Eye (tissue), 1 donor: ENCODE measurements at regions not wholly inside any gene's neighbourhood (a gene's known extent, or its start where the extent isn't known, plus 50 kb on each side); places are given as distances from the start of the nearest gene placed in this dataset.
"Not testable (repeated sequence)": the region's sequence is repeated elsewhere in the genome, so short reads cannot be mapped to it uniquely, and the experiment has no call there.

Source experiments
- DNase-seq: peaks from one replicate; pipeline ENCODE4 v3.0.0-alpha.2; 2015

DNA sequence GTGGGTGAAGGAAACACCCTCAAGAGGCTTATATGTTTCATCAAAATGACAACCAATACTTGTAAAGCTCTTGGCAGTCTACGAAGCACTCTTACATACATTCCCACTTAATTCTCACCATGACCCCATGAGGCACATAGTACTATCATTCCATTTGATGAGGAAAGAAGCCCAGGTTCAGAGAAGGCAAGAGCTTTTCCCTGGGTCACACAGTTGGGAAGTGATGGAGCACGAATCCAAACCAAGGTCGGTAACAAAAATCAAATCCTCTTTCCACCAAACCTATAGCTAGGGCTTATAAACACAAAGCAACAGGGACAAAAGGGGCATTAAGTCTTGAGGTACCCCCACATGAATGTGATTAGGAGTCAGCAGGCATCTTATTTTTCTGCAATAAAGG is 187.1 kb downstream of the UACA start:
- DNase-seq, result no peak

- peak; percentile 80 for DNase-seq
Measured at GRCh38 chr15:70575231-70576226, 187.8 kb downstream of the UACA start.

DNA sequence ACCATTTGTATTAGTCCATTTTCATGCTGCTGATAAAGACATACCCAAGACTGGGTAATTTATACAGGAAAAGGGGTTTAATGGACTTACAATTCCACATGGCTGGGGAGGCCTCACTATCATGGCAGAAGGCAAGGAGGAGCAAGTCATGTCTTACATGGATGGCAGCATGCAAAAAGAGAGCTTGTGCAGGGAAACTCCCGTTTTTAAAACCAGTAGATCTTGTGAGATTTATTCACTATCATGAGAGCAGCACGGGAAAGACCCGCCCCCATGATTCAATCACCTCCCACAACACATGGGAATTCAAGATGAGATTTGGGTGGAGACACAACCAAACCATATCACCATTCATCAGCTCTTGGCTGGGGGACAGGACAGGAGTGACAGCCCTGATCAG is 189.0 kb downstream of the UACA start:
- not testable (repeated sequence) for DNase-seq

DNA sequence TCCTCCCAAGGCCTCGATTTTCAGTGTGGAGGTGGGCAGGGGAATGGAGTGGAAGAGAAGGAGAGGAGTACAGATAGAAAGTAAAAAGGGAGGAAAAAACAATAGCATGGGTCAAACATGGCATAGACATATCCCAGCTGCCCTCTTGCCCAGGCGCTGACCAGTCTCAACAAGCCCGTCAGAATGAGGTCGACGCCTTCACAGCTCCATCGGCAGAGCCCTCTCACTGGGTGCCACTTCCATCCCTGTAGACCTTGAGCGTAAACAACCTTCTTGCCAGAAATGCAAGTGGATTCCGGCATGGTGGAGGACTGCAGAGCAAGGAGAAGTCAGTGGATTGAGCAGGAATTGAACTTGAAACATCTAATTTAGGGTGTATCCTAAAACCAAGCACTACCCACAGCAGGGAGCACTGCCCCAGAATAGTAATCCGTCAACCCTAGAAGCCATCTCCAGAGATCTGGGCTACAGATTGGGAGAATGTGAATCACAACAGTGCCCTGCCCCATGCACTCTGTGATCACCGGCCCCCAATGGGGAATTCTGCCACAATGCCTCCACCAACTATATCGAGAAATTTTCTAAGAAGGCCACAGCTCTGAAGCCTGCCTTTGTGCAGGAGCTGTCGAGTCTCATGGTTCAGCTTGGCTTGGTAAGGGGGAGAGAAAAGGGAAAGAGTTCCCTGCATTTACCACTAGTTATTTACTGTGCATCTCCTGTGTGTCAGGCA is 190.1 kb downstream of the UACA start:
- no peak for DNase-seq

DNA sequence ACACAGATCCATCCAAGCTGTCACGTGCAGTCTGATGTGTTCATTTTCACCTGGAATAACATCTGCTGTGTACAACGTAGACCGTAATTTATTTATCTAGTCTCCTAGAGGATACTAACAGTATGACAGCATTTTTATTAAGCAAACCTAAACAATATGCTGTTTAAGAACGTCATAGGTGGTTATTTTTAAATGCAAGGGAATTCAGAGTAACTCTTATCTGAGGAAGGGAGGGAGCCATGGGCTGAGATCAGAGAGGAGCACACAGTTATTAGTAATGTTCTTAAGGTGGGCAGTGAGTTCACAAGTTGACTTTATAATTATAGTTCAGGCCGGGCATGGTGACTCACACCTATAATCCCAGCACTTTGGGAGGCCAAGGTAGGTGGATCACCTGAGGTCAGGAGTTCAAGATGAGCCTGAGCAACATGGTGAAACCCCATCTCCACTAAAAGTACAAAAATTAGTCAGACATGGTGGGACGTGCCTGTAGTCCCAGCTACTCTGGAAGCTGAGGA is 193.6 kb downstream of the UACA start:
- DNase-seq, result no peak

DNA sequence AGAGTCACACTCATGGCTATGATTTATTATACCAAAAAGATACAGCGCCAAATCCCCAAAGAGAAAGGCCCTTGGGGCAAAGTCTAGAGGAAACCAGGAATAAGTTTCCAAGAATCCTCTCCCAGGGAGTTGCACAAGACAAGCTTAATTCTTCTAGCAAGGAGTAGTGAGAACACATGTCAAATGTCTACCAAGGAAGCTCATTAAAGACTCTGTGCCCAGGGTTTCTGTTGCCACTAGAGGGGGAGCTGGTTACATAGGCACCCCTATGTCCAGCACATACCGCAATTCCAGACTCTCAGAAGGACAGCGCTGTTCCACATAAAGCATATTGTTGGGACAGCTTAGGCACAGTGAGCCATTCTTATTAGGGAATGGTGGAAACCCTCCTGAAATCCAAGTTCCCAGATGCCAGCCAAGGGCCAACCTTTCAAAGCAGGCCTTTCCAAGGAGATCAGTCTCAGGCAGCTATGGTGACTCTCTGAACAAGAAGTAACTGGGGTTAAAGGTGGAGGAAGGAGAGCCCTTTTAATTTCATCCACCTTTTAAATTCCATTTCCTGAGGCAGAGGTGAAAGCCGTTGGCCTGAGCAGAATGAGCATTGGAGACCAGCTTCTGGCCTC is 194.2 kb downstream of the UACA start:
- DNase-seq, result peak; percentile 53

GRCh38 chr15:70566989-70567388 is 196.4 kb downstream of the UACA start:
- no peak for DNase-seq

- DNase-seq, result peak; percentile 50
Measured at GRCh38 chr15:70566047-70566835, 197.1 kb downstream of the UACA start.

- DNase-seq, result no peak
Measured at GRCh38 chr15:70563561-70564095, 199.7 kb downstream of the UACA start.

GRCh38 chr15:70562906-70563305 is 200.5 kb downstream of the UACA start:
- no peak for DNase-seq

DNA sequence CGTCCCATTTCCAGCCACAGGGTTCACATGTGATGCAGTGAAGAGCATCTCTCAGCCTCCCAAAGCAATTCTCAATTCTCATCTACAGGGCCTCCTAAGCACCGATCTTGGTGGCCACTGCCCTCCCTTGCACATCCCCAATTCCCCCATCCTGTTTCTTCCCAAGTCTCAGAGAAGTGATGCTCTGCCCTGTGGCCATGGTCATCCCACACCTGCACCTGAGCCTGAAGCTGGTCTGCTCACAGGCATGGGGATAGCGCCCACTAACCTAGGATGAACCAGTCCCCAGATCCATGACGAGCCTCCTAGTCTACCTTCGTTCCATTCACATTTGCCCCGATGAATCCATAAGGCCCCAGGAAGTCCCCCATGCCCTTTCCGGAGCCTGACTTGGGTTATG is 201.5 kb downstream of the UACA start:
- no peak for DNase-seq

GRCh38 chr15:70560617-70561328 is 202.6 kb downstream of the UACA start:
- no peak for DNase-seq

- peak; percentile 68 for DNase-seq
Measured at GRCh38 chr15:70559265-70560239, 203.8 kb downstream of the UACA start.

DNA sequence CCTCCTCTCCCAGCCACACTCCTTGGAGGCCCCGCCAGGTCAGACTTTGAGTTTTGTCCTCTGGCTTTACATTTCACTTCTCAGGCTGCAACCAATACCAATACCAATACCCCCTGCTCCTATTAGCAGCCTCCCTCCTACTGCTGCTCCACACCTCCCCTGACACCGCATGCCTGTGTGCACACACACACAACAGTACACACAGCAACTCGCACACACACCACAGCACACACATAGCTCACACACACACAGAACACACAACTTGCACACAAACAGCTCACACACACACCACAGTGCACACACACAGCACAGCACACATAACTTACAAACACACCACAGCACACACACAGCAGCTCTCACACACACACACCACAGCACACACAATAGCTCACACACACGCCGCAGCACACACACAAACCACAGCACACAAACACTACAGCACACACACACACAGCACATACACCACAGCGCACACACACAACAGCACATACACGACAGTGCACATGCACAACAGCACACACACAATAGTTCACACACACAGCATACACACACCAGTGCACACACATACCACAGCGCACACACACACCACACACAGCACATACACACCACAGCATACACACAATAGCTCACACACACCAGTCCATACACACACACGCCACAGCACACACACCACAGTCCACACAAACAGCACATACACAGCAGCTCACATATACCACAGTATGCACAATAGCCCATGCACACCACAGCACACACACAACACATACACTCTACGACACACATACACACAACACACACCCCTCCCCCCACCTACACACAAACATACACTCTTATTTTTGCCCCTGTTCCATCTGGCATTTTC is 204.7 kb downstream of the UACA start:
- DNase-seq, result no peak

DNA sequence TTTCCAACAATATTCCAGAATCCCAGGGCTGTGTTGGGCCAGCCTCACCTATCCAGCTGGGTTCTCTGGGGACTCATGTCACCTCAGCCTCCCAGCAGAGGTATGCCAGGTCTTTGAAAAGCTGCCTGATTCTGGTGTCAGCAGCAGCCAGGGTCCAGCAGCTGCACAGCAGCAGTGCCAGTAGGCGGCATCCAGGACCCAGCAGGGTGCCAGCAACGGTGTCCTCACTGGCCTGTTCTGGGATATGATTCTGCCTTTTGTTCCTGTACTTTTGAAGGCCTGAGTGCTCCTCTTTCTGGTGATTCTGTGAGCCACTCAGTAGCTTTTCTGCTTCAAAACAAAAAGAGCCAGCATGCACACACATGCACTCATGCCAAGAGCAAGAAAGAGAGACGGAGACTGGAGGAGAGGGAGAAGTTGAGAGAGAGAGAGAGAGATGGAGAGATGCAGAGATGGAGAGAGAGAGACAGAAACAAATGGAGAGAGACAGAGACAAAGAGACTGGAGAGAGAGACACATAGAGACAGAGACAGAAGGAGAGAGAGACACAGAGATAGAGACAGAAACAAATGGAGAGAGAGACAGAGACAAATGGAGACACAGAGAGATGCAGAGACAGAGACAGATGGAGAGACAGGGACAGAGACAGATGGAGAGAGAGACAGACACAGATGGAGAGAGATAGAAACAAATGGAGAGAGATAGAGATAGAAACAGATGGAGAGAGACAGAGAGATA is 205.7 kb downstream of the UACA start:
- no peak for DNase-seq

GRCh38 chr15:70556779-70557178 is 206.6 kb downstream of the UACA start:
- DNase-seq, result no peak

DNA sequence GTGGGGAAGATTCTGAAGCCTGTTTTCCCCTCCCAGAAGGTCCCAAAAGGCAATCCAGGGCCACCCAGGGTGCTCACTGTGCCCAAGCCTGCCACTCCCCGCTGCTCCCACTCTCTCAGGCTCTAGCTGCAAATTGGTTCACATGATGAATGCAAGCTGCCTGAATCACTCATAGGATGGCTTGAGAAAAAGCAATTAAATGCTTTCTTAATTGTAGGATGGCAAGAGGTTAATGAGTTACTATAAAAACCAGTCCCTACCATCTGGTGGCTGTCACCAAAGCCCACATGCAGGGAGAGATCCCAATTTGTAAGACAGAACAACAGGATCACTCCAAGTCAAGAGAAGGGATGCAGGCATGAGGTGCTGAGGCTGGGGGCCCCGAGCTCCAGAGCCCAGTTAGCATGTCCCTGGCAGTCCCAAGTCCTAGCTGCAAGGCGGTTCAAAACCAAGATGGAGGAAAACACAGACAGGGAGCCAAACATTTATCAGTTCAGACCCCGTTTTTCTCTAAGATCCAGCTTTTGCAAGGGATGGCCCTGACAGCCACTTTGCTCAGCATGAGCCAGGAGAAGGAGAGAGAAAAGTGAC is 207.1 kb downstream of the UACA start:
- DNase-seq, result peak; percentile 71

GRCh38 chr15:70555713-70556112 is 207.6 kb downstream of the UACA start:
- DNase-seq, result no peak
